ENCODE measurements at regions not wholly inside any gene's neighbourhood (a gene's known extent, or its start where the extent isn't known, plus 50 kb on each side); places are given as distances from the start of the nearest gene placed in this dataset.
"Not testable (repeated sequence)": the region's sequence is repeated elsewhere in the genome, so short reads cannot be mapped to it uniquely, and the experiment has no call there.

GRCh38 chr11:71165771-71166170 lies 86.6 kb downstream of the SHANK2 start:
- H3K4me3 ChIP-seq (ENCODE audit: low read depth, low read length) = no peak overlapping the region
- no peak for TF ChIP-seq CTCF (IDR thresholded peaks at IDR 0.05; ENCODE audit: insufficient read depth, low read depth, low read length)
- DNase-seq (ENCODE audit: low read depth) = no peak

GRCh38 chr11:71164621-71165020 lies 87.8 kb downstream of the SHANK2 start:
- no peak overlapping the region for H3K4me3 ChIP-seq (ENCODE audit: low read depth, low read length)
- TF ChIP-seq CTCF (IDR thresholded peaks at IDR 0.05; ENCODE audit: insufficient read depth, low read depth, low read length) = no peak
- no peak for DNase-seq (ENCODE audit: low read depth)

GRCh38 chr11:71164186-71164585 lies 88.2 kb downstream of the SHANK2 start:
- no peak overlapping the region for H3K4me3 ChIP-seq (ENCODE audit: low read depth, low read length)
- no peak for DNase-seq (ENCODE audit: low read depth)
- TF ChIP-seq CTCF (IDR thresholded peaks at IDR 0.05; ENCODE audit: insufficient read depth, low read depth, low read length) = no peak

GRCh38 chr11:71163371-71163770 lies 89.0 kb downstream of the SHANK2 start:
- TF ChIP-seq CTCF (IDR thresholded peaks at IDR 0.05; ENCODE audit: insufficient read depth, low read depth, low read length) = no peak
- no peak overlapping the region for H3K4me3 ChIP-seq (ENCODE audit: low read depth, low read length)
- no peak for DNase-seq (ENCODE audit: low read depth)

GRCh38 chr11:71158936-71159335 lies 93.4 kb downstream of the SHANK2 start:
- H3K4me3 ChIP-seq (ENCODE audit: low read depth, low read length) = no peak overlapping the region
- TF ChIP-seq CTCF (IDR thresholded peaks at IDR 0.05; ENCODE audit: insufficient read depth, low read depth, low read length) = no peak
- DNase-seq (ENCODE audit: low read depth) = no peak

- DNase-seq (ENCODE audit: low read depth); H3K4me3 ChIP-seq (ENCODE audit: low read depth, low read length): not testable (repeated sequence)
Measured at GRCh38 chr11:71157676-71158075, 94.7 kb downstream of the SHANK2 start.

DNA sequence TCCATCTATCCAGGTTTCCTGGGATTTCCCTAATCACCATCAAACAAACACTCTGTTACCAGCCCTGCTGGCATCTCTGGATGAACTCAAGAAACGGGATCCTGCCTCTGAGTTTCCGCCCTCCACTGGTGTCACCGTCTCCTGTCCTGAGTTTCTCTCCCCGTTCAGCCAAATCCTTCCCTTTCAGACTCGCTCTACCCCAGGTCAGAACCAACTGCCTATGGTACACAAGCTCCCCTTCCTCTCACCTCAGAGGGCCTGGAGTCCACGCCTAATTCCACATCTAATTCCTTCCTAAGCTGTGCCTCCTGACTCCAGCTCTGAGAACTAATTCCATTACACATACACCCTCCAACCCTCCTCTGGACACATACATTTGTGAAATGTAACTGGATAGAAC lies 96.1 kb downstream of the SHANK2 start:
- TF ChIP-seq CTCF (IDR thresholded peaks at IDR 0.05; ENCODE audit: insufficient read depth, low read depth, low read length) = no peak
- no peak for DNase-seq (ENCODE audit: low read depth)
- no peak overlapping the region for H3K4me3 ChIP-seq (ENCODE audit: low read depth, low read length)

All from fibroblast of villous mesenchyme (primary cell).